H1 (cell line): ENCODE measurements at regions not wholly inside any gene's neighbourhood (a gene's known extent, or its start where the extent isn't known, plus 50 kb on each side); places are given as distances from the start of the nearest gene placed in this dataset.
A peak's percentile ranks its signal among the peaks of the same experiment; 100 is the strongest.

Experiments
- CTCF ChIA-PET: fragments of 300-600 bp; sonication (Branson Sonifier 250); formaldehyde crosslinking; loops from one replicate; lab custom pipeline; 2021; ENCODE audit not compliant: partially characterized antibody; lab: Charles Lee
- POLR2A ChIA-PET: fragments of 300-600 bp; sonication (Branson Sonifier 250); formaldehyde crosslinking; loops from one replicate; lab custom pipeline; 2021; ENCODE audit warnings: inconsistent platforms; ENCODE audit not compliant: partially characterized antibody; lab: Charles Lee
- DNase-seq, 2 experiments: peaks; one replicate each; pipeline versions ENCODE4 v3.0.0 to v3.0.0-alpha.2; 2010 to 2022; ENCODE audit warnings: low spot score in 2 of 2, low read depth in 1 of 2, mixed read lengths in 1 of 2
- FAIRE-seq: peaks from 2 replicates; lab custom pipeline; 2011; peaks lifted over from hg19 to GRCh38; lab: Jason Lieb, UNC
- H2AFZ ChIP-seq: 2 replicates; pipeline ENCODE4 v1.8.1; 2012; ENCODE audit warnings: low read length, inconsistent platforms
- H2AK5ac ChIP-seq: 2 replicates; pipeline ENCODE4 v1.6.1; 2013; ENCODE audit warnings: low read depth, low read length
- H2BK120ac ChIP-seq: replicated peaks from 2 replicates; pipeline ENCODE3; 2013; ENCODE audit warnings: low read depth, low read length, inconsistent platforms
- H2BK12ac ChIP-seq: 2 replicates; pipeline ENCODE4 v1.6.1; 2013; ENCODE audit warnings: low read depth, low read length
- H2BK15ac ChIP-seq: 2 replicates; pipeline ENCODE4 v1.6.1; 2013; ENCODE audit warnings: low read length
- H2BK20ac ChIP-seq: 2 replicates; pipeline ENCODE4 v1.6.1; 2013; ENCODE audit warnings: low read length
- H2BK5ac ChIP-seq: 2 replicates; pipeline ENCODE4 v1.6.1; 2013; ENCODE audit warnings: low read depth, low read length
- H3K14ac ChIP-seq: 2 replicates; pipeline ENCODE4 v1.6.1; 2013; ENCODE audit warnings: inconsistent platforms; ENCODE audit not compliant: insufficient read length
- H3K18ac ChIP-seq: 2 replicates; pipeline ENCODE4 v1.6.1; 2013; ENCODE audit warnings: low read length; ENCODE audit errors: extremely low read depth
- H3K23ac ChIP-seq: 2 replicates; pipeline ENCODE4 v1.6.1; 2013; ENCODE audit warnings: inconsistent platforms; ENCODE audit not compliant: insufficient read length
- H3K23me2 ChIP-seq: 2 replicates; pipeline ENCODE4 v1.6.1; 2013; ENCODE audit warnings: low read depth, low read length
- H3K27ac ChIP-seq: 2 replicates; pipeline ENCODE4 v1.6.1; 2011; ENCODE audit warnings: low read depth, low read length, inconsistent platforms
- H3K27me3 ChIP-seq, 4 experiments: replicated peaks in 1 of 4; 1 replicate in 1 of 4; 2 replicates in 3 of 4; pipeline versions ENCODE4 v1.6.1 to v1.8.1; 2011 to 2013; ENCODE audit warnings: low read length in 3 of 4, mild to moderate bottlenecking in 3 of 4, inconsistent platforms in 2 of 4, mixed read lengths in 2 of 4, moderate library complexity in 1 of 4; ENCODE audit not compliant: control insufficient read depth in 3 of 4, insufficient read depth in 3 of 4; ENCODE audit errors: extremely low read depth in 1 of 4
- H3K36me3 ChIP-seq, 4 experiments: 2 replicates each; pipeline versions ENCODE4 v1.6.1 to v1.8.1; 2011 to 2013; ENCODE audit warnings: mild to moderate bottlenecking in 4 of 4, low read length in 3 of 4, moderate library complexity in 2 of 4, control low read depth in 1 of 4, inconsistent platforms in 1 of 4; ENCODE audit not compliant: insufficient read depth in 4 of 4, control insufficient read depth in 2 of 4
- H3K4ac ChIP-seq: replicated peaks from 2 replicates; pipeline ENCODE3; 2013; ENCODE audit warnings: low read length, low read depth, mixed read lengths, inconsistent platforms; ENCODE audit not compliant: insufficient read length
- H3K4me1 ChIP-seq, 4 experiments: replicated peaks in 1 of 4; 1 replicate in 1 of 4; 2 replicates in 3 of 4; pipeline versions ENCODE4 v1.6.1 to v1.8.1; 2011 to 2013; ENCODE audit warnings: low read length in 3 of 4, inconsistent platforms in 2 of 4, mixed read lengths in 1 of 4; ENCODE audit not compliant: insufficient read depth in 4 of 4, control insufficient read depth in 3 of 4
- H3K4me2 ChIP-seq, 2 experiments: 2 replicates each; pipeline versions ENCODE4 v1.6.1 to v1.8.1; 2011 to 2013; ENCODE audit warnings: low read depth in 2 of 2, low read length in 2 of 2, control low read depth in 1 of 2, inconsistent platforms in 1 of 2, mild to moderate bottlenecking in 1 of 2; ENCODE audit not compliant: insufficient read depth in 1 of 2
- H3K4me3 ChIP-seq, 4 experiments: fragments of 200-600, 300-600 bp in 1 of 4; sonication (generic), shearing (Covaris generic), sonication (Bioruptor Twin) in 1 of 4; 2 replicates each; pipeline versions ENCODE4 v1.5.1 to v1.8.1; 2011 to 2016; ENCODE audit warnings: low read length in 4 of 4, low read depth in 3 of 4, control low read depth in 2 of 4, inconsistent platforms in 2 of 4, mild to moderate bottlenecking in 2 of 4, mixed read lengths in 1 of 4, moderate library complexity in 1 of 4; ENCODE audit not compliant: insufficient read depth in 2 of 4; ENCODE audit errors: extremely low read depth in 1 of 4
- H3K56ac ChIP-seq: replicated peaks from 2 replicates; pipeline ENCODE3; 2013; ENCODE audit warnings: low read depth, mild to moderate bottlenecking, mixed read lengths, low read length, inconsistent platforms; ENCODE audit not compliant: insufficient read length
- H3K79me1 ChIP-seq: 2 replicates; pipeline ENCODE4 v1.6.1; 2013; ENCODE audit warnings: low read depth, low read length, control low read depth
- H3K79me2 ChIP-seq, 2 experiments: 2 replicates each; pipeline versions ENCODE4 v1.6.1 to v1.8.1; 2012 to 2013; ENCODE audit warnings: low read length in 2 of 2, mild to moderate bottlenecking in 2 of 2, inconsistent platforms in 1 of 2; ENCODE audit not compliant: insufficient read depth in 2 of 2, control insufficient read depth in 1 of 2
- H3K9ac ChIP-seq, 4 experiments: replicated peaks in 1 of 4; 1 replicate in 1 of 4; 2 replicates in 3 of 4; pipeline versions ENCODE4 v1.6.1 to v1.8.1; 2011 to 2013; ENCODE audit warnings: low read depth in 3 of 4, low read length in 3 of 4, control low read depth in 2 of 4, mild to moderate bottlenecking in 2 of 4, moderate library complexity in 2 of 4, inconsistent platforms in 1 of 4; ENCODE audit errors: extremely low read depth in 1 of 4
- H3K9me3 ChIP-seq, 2 experiments: 2 replicates each; pipeline versions ENCODE4 v1.6.1 to v1.8.1; 2012 to 2013; ENCODE audit warnings: mild to moderate bottlenecking in 2 of 2, moderate library complexity in 2 of 2, control low read depth in 1 of 2, inconsistent platforms in 1 of 2, low read depth in 1 of 2, low read length in 1 of 2, mixed read lengths in 1 of 2; ENCODE audit not compliant: insufficient read depth in 2 of 2
- H4K20me1 ChIP-seq, 2 experiments: replicated peaks in 1 of 2; 2 replicates each; pipeline versions ENCODE3 to v1.8.1; 2011 to 2013; ENCODE audit warnings: inconsistent platforms in 2 of 2, low read length in 2 of 2, mild to moderate bottlenecking in 1 of 2; ENCODE audit not compliant: insufficient read depth in 2 of 2, control insufficient read depth in 1 of 2
- H4K5ac ChIP-seq: 2 replicates; pipeline ENCODE4 v1.6.1; 2013; ENCODE audit warnings: low read length, low read depth, mixed read lengths, inconsistent platforms; ENCODE audit not compliant: insufficient read length
- H4K8ac ChIP-seq: 2 replicates; pipeline ENCODE4 v1.8.0; 2013; ENCODE audit warnings: mild to moderate bottlenecking, moderate library complexity, low read length, inconsistent platforms; ENCODE audit not compliant: insufficient read depth; ENCODE audit errors: extremely low read depth
- H4K91ac ChIP-seq: replicated peaks from 2 replicates; pipeline ENCODE3; 2013; ENCODE audit warnings: low read length, mixed read lengths, inconsistent platforms; ENCODE audit not compliant: insufficient read length
- RAD21 ChIP-seq, 2 experiments: IDR thresholded peaks in 1 of 2; conservative IDR thresholded peaks in 1 of 2; 2 replicates each; pipeline ENCODE4 v1.6.1; 2011; ENCODE audit warnings: low read depth in 2 of 2, low read length in 2 of 2, improper control_type of control experiment in 1 of 2, inconsistent platforms in 1 of 2, mild to moderate bottlenecking in 1 of 2, moderate library complexity in 1 of 2
- SP4 ChIP-seq: IDR thresholded peaks from 2 replicates; pipeline ENCODE4 v1.6.1; 2012; ENCODE audit warnings: low read length, inconsistent platforms
- WGBS, 2 experiments: shearing (Covaris generic) in 1 of 2; methylation state at CpG; one replicate each; pipeline versions ENCODE4 v1.1.6 to v1.1.7; 2013 to 2015; ENCODE audit warnings: low lambda C conversion rate in 2 of 2, mixed read lengths in 2 of 2, inconsistent platforms in 1 of 2, low coverage in 1 of 2, missing lambda C conversion rate in 1 of 2; ENCODE audit not compliant: insufficient replicate concordance in 2 of 2, insufficient coverage in 1 of 2, insufficient read length in 1 of 2; ENCODE audit errors: extremely low coverage in 1 of 2, missing lambda C conversion rate in 1 of 2; 5-methylcytosine and 5-hydroxymethylcytosine counted together

DNA sequence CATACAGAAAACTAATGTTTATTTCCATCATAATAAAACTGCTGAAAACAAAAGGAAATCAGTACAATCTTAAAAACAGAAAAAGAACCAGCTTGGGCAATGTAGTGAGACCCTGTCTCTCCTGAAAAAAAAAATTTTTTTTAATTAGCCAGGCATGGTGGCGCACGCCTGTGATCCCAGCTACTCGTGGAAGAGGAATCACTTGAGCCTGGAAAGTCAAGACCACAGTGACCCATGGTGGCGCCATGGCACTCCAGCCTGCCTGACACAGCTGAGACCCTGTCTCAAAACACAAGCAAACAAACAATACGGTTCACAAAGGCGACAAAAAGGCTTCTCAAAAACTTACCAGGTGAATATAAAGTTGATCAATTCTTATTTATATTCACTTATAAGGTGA is 289.7 kb downstream of the BRD1 start:
- H2BK120ac ChIP-seq: no peak overlapping the region
- H2BK20ac ChIP-seq: no peak overlapping the region
- H3K27ac ChIP-seq: no peak overlapping the region
- no peak for FAIRE-seq
- H4K20me1 ChIP-seq: no peaks in the 10 kb centered on the region
- no peaks in the 10 kb centered on the region for H3K79me1 ChIP-seq
- H4K91ac ChIP-seq: peak overlapping the region; percentile 51
- H3K23ac ChIP-seq: no peak overlapping the region
- H4K5ac ChIP-seq: no peak overlapping the region
- H3K4me2 ChIP-seq: no peak overlapping the region
- H3K36me3 ChIP-seq: no peaks in the 10 kb centered on the region
- no peak overlapping the region for H3K56ac ChIP-seq
- TF ChIP-seq SP4 (no peak), RAD21 (IDR thresholded peaks at IDR 0.05 in 1 of 2, conservative IDR thresholded peaks at IDR 0.05 in 1 of 2; ENCODE audit: low read depth in 2 of 2, low read length in 2 of 2) (peak in 1 of 2 experiments; percentile 28; a peak in 1 of 4 replicates)
- H3K9ac ChIP-seq: no peak overlapping the region
- peak overlapping the region; percentile 87; the same call in 1 of the 2 replicates for H2BK12ac ChIP-seq
- H4K8ac ChIP-seq: no peak overlapping the region
- H3K14ac ChIP-seq: no peak overlapping the region
- H2BK15ac ChIP-seq: no peak overlapping the region
- no peaks in the 10 kb centered on the region for H3K79me2 ChIP-seq
- CTCF ChIA-PET: interaction anchor here (1.6 kb wide), 1 partner anchor 12 kb away, joined by 5 read pairs; no protein-coding TSS in a partner anchor
- no peaks in the 10 kb centered on the region for H3K23me2 ChIP-seq
- no peak overlapping the region for H3K4me3 ChIP-seq
- no peak overlapping the region for H3K4ac ChIP-seq
- no peak overlapping the region for H2AK5ac ChIP-seq
- peak overlapping the region; percentile 66; the same call in 1 of the 2 replicates for H2BK5ac ChIP-seq
- H2AFZ ChIP-seq: no peak overlapping the region
- peaks cover 7 to 28% (median 13%) of the 10 kb centered on the region in 4 experiments for H3K4me1 ChIP-seq
- H3K18ac ChIP-seq: peak overlapping the region; percentile 89; the same call in 1 of the 2 replicates
- no peaks in the 10 kb centered on the region for H3K27me3 ChIP-seq
- DNase-seq: no peak
- no peaks in the 10 kb centered on the region for H3K9me3 ChIP-seq
- WGBS, 2 experiments: 83% methylated on average over 6 of the region's 6 CpGs; no CpG with 5 or more reads in 1 of the 2 experiments
- POLR2A ChIA-PET: interaction anchor here (1.7 to 2.0 kb wide), 2 partner anchors 19 to 22 kb away, joined by 5 to 6 read pairs; no protein-coding TSS in a partner anchor
